GM10248 (cell line): ENCODE measurements at regions not wholly inside any gene's neighbourhood (a gene's known extent, or its start where the extent isn't known, plus 50 kb on each side); places are given as distances from the start of the nearest gene placed in this dataset.
"Not testable (repeated sequence)": the region's sequence is repeated elsewhere in the genome, so short reads cannot be mapped to it uniquely, and the experiment has no call there.

Experiments used
- CTCF ChIA-PET: fragments of 300-600 bp; sonication (Branson Sonifier 250); formaldehyde crosslinking; extraction: SDS; loops from one replicate; lab custom pipeline; 2021; ENCODE audit warnings: antibody characterized with exemption; lab: Yijun Ruan, JAX
- POLR2A ChIA-PET: fragments of 350-650 bp; sonication (Branson Sonifier 250); formaldehyde crosslinking; extraction: SDS; loops from one replicate; lab custom pipeline; 2020; ENCODE audit warnings: antibody characterized with exemption; lab: Yijun Ruan, JAX
- DNase-seq: peaks from one replicate; pipeline ENCODE4 v3.0.0; 2012; ENCODE audit errors: extremely low spot score
- CTCF ChIP-seq: IDR thresholded peaks from 2 replicates; pipeline ENCODE4 v1.5.1; 2012; ENCODE audit warnings: mild to moderate bottlenecking, low read depth; ENCODE audit errors: extremely low read depth, missing control alignments, control extremely low read depth

DNA sequence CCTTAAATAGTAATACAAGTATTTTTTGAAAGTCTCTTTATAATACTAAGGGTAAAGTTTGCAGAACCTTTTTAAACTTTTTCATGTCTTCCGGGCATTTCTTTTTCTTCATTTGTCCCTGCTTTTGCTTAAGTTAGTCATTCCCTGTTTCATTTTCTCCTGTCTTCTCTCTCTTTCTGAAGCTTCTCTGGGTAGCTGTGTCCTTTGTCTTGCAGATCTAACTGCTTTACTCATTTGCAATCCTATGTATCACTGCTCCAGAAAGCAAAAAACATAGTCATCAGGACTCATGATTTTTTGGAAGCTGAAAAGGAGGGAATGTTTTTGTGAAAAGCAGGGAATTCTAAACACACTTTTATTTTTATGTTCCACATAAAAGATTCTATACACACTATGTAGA lies 301.7 kb downstream of the MRPS30 start:
- no peak for DNase-seq
- ChIA-PET POLR2A (no interaction called here), CTCF (no interaction called here)
- no peak for TF ChIP-seq CTCF

DNA sequence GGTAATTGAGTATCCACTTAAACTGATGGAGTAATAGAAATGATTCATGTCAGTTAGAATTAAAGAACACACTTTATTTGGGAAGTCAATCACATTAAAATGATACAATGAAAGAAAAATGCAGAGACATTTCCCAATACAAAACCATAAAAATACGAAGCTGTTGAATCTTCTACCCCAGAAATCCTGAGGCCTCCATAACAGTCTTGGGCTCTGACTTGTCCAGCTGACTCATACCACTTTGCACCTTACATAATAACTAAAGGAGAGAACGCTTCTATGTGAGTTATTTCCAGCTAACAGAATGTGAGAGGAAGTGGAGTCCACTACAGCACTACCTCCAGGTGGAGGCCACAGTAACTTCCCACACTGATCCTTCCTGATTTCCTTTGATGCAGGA lies 305.0 kb downstream of the MRPS30 start:
- no peak for TF ChIP-seq CTCF
- POLR2A ChIA-PET = no interaction called here
- CTCF ChIA-PET = no interaction called here
- no peak for DNase-seq

DNA sequence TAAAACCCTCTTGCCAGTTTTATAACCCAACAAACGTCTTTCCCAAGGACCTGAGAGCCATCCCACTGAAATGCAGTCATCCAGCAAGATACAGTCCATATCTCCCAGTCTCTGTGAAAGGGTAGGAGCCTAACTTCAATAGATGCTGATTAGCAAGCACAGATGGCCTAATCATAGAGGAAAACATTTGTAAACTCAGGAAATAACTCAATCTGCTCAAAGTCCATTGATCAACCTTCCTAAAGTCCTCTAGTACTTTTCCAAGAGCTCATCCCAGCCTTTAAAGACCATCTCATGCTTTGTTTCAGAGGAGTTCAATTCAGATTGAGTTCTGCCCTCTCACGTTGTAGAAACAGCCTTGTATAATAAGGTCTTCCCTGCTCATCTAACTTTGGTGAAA lies 324.2 kb downstream of the MRPS30 start:
- no peak for DNase-seq
- POLR2A ChIA-PET = no interaction called here
- TF ChIP-seq CTCF = no peak
- CTCF ChIA-PET = no interaction called here

- no peak for DNase-seq
- CTCF ChIA-PET = no interaction called here
- POLR2A ChIA-PET = no interaction called here
- TF ChIP-seq CTCF = no peak
These were observed 354.2 kb downstream of the MRPS30 start for GRCh38 chr5:45162974-45163373.

GRCh38 chr5:45171563-45171962 lies 362.8 kb downstream of the MRPS30 start:
- CTCF ChIA-PET = no interaction called here
- TF ChIP-seq CTCF = no peak
- POLR2A ChIA-PET = no interaction called here
- no peak for DNase-seq

- POLR2A ChIA-PET, DNase-seq, CTCF ChIA-PET: not testable (repeated sequence)
These were observed 363.9 kb downstream of the MRPS30 start for GRCh38 chr5:45172634-45173033.

- CTCF ChIA-PET = no interaction called here
- TF ChIP-seq CTCF = no peak
- POLR2A ChIA-PET = no interaction called here
- DNase-seq = no peak
These were observed 370.9 kb downstream of the MRPS30 start for GRCh38 chr5:45179686-45180085.
